K562 (cell line): ENCODE measurements at regions not wholly inside any gene's neighbourhood (a gene's known extent, or its start where the extent isn't known, plus 50 kb on each side); places are given as distances from the start of the nearest gene placed in this dataset.

Experiments
- BCOR ChIP-seq: fragments of 450-650 bp; IDR thresholded peaks from 2 replicates; pipeline ENCODE4 v1.6.1; 2016
- BRD9 ChIP-seq: fragments of 450-650 bp; IDR thresholded peaks from 2 replicates; pipeline ENCODE4 v1.6.1; 2018; ENCODE audit warnings: low read depth; ENCODE audit not compliant: partially characterized antibody
- CREBBP ChIP-seq: IDR thresholded peaks from one replicate; pipeline ENCODE4 v1.6.1; 2012; ENCODE audit warnings: low read depth, mild to moderate bottlenecking, control low read depth, inconsistent platforms, low read length
- E2F4 ChIP-seq: sonication (generic); formaldehyde crosslinking; IDR thresholded peaks from 2 replicates; pipeline ENCODE4 v1.8.0; 2022; ENCODE audit warnings: mild to moderate bottlenecking, low read depth, missing genetic modification reagents
- ETV1 ChIP-seq: fragments of 450-650 bp; conservative IDR thresholded peaks from 2 replicates; pipeline ENCODE4 v1.6.1; 2016; ENCODE audit warnings: missing genetic modification characterization, control low read depth, low read depth, missing compliant biosample characterization
- FIP1L1 ChIP-seq: fragments of 200-400 bp; formaldehyde crosslinking; IDR thresholded peaks from 2 replicates; pipeline ENCODE4 v1.6.1; 2018; ENCODE audit warnings: mild to moderate bottlenecking, low read depth, low read length; ENCODE audit not compliant: poor library complexity, severe bottlenecking
- FOXJ3 ChIP-seq: sonication (generic); formaldehyde crosslinking; IDR thresholded peaks from 2 replicates; pipeline ENCODE4 v1.4.0; 2020; ENCODE audit warnings: mild to moderate bottlenecking, missing genetic modification reagents
- HMG20B ChIP-seq: fragments of 250-450 bp; sonication (Bioruptor Pico); IDR thresholded peaks from 2 replicates; pipeline ENCODE4 v1.5.0; 2021; ENCODE audit warnings: mild to moderate bottlenecking
- ILK ChIP-seq: fragments of 450-650 bp; IDR thresholded peaks from 2 replicates; pipeline ENCODE4 v1.6.1; 2016; ENCODE audit warnings: missing genetic modification characterization, low read depth, mild to moderate bottlenecking, missing compliant biosample characterization, moderate library complexity, borderline replicate concordance
- POLR2AphosphoS5 ChIP-seq: IDR thresholded peaks from 2 replicates; pipeline ENCODE4 v1.6.1; 2011; ENCODE audit warnings: mild to moderate bottlenecking, low read depth, low read length, moderate library complexity; ENCODE audit not compliant: control insufficient read depth, insufficient read depth
- SNRNP70 ChIP-seq: fragments of 200-400 bp; formaldehyde crosslinking; optimal IDR thresholded peaks from 2 replicates; pipeline ENCODE3; 2017; ENCODE audit warnings: low read depth, low read length
- SRSF1 ChIP-seq: fragments of 200-400 bp; formaldehyde crosslinking; IDR thresholded peaks from 2 replicates; pipeline ENCODE4 v1.6.1; 2017; ENCODE audit warnings: mild to moderate bottlenecking, low read depth, low read length, moderate library complexity
- TCF7L2 ChIP-seq: fragments of 150-350 bp; IDR thresholded peaks from 2 replicates; pipeline ENCODE4 v1.6.1; 2016; ENCODE audit warnings: low read depth, mild to moderate bottlenecking, low read length, moderate library complexity
- YBX1 ChIP-seq: fragments of 450-650 bp; IDR thresholded peaks from 2 replicates; pipeline ENCODE4 v1.7.1; 2016; ENCODE audit warnings: mild to moderate bottlenecking
- ZBTB12 ChIP-seq: fragments of 250-450 bp; sonication (Bioruptor Pico); IDR thresholded peaks from 2 replicates; pipeline ENCODE4 v1.4.0; 2020
- ZNF24 ChIP-seq: fragments of 450-650 bp; IDR thresholded peaks from 2 replicates; pipeline ENCODE4 v1.6.1; 2016
- ZNF311 ChIP-seq: fragments of 250-450 bp; sonication (Bioruptor Pico); IDR thresholded peaks from 2 replicates; pipeline ENCODE4 v1.4.0; 2020; ENCODE audit warnings: mild to moderate bottlenecking, moderate library complexity
- ZNF584 ChIP-seq: fragments of 200-800 bp; sonication (Bioruptor generic); IDR thresholded peaks from 2 replicates; pipeline ENCODE4 v1.6.1; 2016; ENCODE audit warnings: low read depth, mild to moderate bottlenecking, missing genetic modification characterization, missing compliant biosample characterization
- ZNF639 ChIP-seq, 2 experiments: fragments of 200-800 bp in 1 of 2; sonication (Bioruptor generic) in 1 of 2; sonication (generic) in 1 of 2; formaldehyde crosslinking in 1 of 2; IDR thresholded peaks in 1 of 2; conservative IDR thresholded peaks in 1 of 2; 2 replicates each; pipeline versions ENCODE4 v1.5.0 to v1.6.1; 2016 to 2020; ENCODE audit warnings: missing compliant biosample characterization in 1 of 2, missing genetic modification characterization in 1 of 2, missing genetic modification reagents in 1 of 2
- ZNF77 ChIP-seq: fragments of 250-450 bp; sonication (Bioruptor Pico); IDR thresholded peaks from 2 replicates; pipeline ENCODE4 v1.5.0; 2020
- ZNF778 ChIP-seq: fragments of 450-650 bp; formaldehyde crosslinking; IDR thresholded peaks from 2 replicates; pipeline ENCODE4 v1.4.0; 2020; ENCODE audit warnings: mild to moderate bottlenecking, moderate library complexity
- TF ChIP-seq, protein P1 (sequence below): fragments of 250-450 bp; sonication (Bioruptor Pico); IDR thresholded peaks from 2 replicates; pipeline ENCODE4 v1.8.0; 2021; ENCODE audit warnings: moderate library complexity, mild to moderate bottlenecking, inconsistent platforms

- TF ChIP-seq ZBTB12 (CRISPR knock-in tag) (no peak), BCOR (peak; percentile 59; the same call in 1 of the 2 replicates), ZNF778 (CRISPR knock-in tag) (no peak), ILK (tag) (peak; percentile 97), BRD9 (no peak), SNRNP70 (no peak), ZNF584 (CRISPR knock-in tag) (peak; percentile 99), ZNF639 (CRISPR knock-in tag; conservative IDR thresholded peaks at IDR 0.05 in 1 of 2, IDR thresholded peaks at IDR 0.05 in 1 of 2) (no peak), YBX1 (no peak), E2F4 (no peak), ETV1 (tag) (peak; percentile 84), TCF7L2 (no peak), FIP1L1 (no peak), ZNF24 (no peak), POLR2AphosphoS5 (no peak), ZNF311 (CRISPR knock-in tag) (peak; percentile 91), CREBBP (no peak), HMG20B (CRISPR knock-in tag) (no peak), FOXJ3 (CRISPR knock-in tag) (no peak), ZNF77 (CRISPR knock-in tag) (no peak), SRSF1 (no peak)
- TF ChIP-seq, protein P1, sequence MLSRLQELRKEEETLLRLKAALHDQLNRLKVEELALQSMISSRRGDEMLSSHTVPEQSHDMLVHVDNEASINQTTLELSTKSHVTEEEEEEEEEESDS (CRISPR knock-in tag): peak; percentile 58; the same call in 1 of the 2 replicates
These were observed 77.1 kb upstream of the C4orf54 start (continued) for GRCh38 chr4:99734583-99735322.
